CD4-positive, alpha-beta T cell treated with Interleukin-2 at 100 ng/mL for 4 hours (primary cell): ENCODE measurements at regions not wholly inside any gene's neighbourhood (a gene's known extent, or its start where the extent isn't known, plus 50 kb on each side); places are given as distances from the start of the nearest gene placed in this dataset.
"Not testable (repeated sequence)": the region's sequence is repeated elsewhere in the genome, so short reads cannot be mapped to it uniquely, and the experiment has no call there.

Experiments used
- DNase-seq: peaks from one replicate; pipeline ENCODE4 v3.0.0-alpha.2; 2020; ENCODE audit warnings: low spot score

GRCh38 chr3:68676136-68676535 lies 256.2 kb downstream of the TAFA4 start:
- no peak for DNase-seq

DNA sequence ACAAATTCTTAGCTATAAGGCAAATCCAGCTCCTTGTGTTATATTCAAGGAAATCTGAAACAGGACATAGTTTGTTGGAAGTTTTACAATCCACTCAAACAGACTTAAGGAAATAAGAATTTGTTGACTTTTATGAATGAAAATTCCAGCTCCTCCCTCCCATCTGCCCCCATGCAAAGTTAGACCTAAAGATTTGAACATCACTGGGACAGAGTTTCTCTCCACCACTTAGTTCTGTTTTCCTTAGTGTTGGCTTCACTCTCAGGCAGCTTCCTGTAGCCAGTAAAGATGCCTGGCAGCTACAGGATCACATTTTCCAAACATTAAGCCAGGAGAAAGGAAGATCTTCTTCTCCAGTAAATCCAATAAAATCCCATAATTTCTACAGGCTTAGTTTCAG lies 265.0 kb downstream of the TAFA4 start:
- DNase-seq, result no peak

- no peak for DNase-seq
Measured at GRCh38 chr3:68666429-68667136, 265.8 kb downstream of the TAFA4 start.

- no peak for DNase-seq
Measured at GRCh38 chr3:68664276-68664675, 268.1 kb downstream of the TAFA4 start.

- DNase-seq, result no peak
Measured at GRCh38 chr3:68662176-68662575, 270.2 kb downstream of the TAFA4 start.

GRCh38 chr3:68650657-68651056 lies 281.7 kb downstream of the TAFA4 start:
- not testable (repeated sequence) for DNase-seq

GRCh38 chr3:68648494-68648893 lies 283.9 kb downstream of the TAFA4 start:
- DNase-seq, result no peak

DNA sequence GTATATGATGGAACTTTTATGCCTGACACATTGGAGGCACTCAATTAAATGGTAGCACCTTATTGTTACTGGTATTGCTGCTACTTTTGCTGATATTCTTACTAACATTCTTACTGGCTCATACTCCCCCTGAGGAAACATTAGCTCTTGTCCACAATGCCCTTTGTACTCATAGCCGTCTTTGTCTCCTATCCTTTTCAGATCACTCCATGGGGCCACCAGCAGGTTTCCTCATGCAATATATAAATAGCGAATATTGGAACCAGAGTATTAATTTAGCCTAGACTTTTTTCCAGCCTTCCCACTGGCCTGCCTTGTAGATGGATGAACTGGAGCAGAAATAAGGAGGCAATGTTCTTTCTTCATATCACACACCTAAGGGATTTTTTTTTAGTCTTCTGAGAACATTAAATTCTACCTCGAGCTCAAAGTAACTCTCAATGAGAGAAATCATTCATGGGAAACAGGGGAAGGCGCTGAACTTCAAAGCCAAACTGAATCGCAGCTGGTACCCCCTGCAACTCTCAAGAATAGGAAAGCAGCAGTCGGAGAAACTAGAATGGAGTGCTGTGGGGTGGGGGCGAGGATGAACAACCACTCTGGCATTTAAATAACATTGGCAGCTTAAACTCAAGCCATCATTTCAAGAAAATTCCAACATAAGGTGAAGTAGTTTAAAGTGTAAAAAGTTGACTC lies 300.3 kb downstream of the TAFA4 start:
- DNase-seq, result no peak

GRCh38 chr3:68620211-68620610 lies 312.1 kb downstream of the TAFA4 start:
- no peak for DNase-seq

GRCh38 chr3:68614087-68614486 lies 318.3 kb downstream of the TAFA4 start:
- DNase-seq, result no peak

DNA sequence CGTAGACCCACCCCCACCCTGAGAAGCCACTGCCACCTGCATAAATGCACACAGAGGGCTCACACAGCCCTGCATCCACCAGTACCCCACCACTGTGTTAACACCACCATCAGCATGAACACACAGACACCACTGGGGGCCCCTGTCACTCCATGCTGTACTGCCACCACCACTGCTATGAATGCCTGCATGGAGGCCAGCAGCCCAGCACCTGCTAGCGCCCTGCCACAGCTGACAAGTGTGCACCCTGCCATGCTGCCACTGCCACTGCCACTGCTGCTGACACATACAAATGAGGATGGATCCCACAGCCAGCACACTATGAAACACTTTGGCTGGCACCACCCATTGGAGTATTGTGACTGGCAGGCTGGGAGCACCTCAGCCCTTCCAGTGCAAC lies 361.0 kb downstream of the TAFA4 start:
- no peak for DNase-seq

GRCh38 chr3:68560728-68561127 lies 371.6 kb downstream of the TAFA4 start:
- DNase-seq, result no peak

DNA sequence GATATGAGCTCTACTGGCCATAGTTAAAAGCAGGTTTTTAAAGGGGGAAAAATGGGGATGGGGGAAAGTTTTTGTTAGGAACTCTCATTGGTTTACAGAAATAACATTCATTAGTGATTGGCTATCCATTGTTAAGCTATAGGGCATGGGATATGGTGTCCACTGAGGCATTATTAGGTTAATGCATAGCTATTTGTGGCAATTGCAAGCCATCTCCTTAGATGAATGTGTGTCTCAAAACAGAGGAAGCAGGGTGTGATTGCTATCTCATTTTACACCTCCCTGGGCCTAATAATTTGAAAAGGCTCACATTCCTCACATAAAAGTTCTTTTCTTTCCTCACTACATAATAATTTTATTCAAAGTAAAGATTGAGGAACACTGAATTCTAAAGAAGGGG lies 396.6 kb downstream of the TAFA4 start:
- no peak for DNase-seq

- DNase-seq, result no peak
Measured at GRCh38 chr3:68523330-68523729, 409.0 kb downstream of the TAFA4 start.

DNA sequence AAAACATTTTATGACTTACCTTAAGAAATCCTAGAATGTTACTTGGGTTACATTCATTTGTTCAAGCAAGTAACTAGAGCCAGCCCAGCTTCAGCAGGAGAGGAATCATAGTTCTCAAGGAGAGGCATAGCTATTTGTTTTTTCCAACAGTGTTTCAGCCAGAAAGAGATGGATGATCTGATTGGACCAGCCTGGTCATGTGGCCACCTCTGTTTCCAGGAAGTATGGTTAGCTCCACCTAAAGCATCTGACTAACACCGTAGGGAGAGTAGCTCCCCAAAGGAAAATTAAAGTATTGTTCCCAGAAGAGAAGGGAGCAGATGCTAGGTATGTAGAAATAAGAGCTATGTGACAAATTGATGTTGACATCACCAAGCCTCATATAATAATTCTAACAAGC lies 417.1 kb downstream of the TAFA4 start:
- no peak for DNase-seq

GRCh38 chr3:68504201-68504600 lies 428.1 kb downstream of the TAFA4 start:
- DNase-seq, result no peak

DNA sequence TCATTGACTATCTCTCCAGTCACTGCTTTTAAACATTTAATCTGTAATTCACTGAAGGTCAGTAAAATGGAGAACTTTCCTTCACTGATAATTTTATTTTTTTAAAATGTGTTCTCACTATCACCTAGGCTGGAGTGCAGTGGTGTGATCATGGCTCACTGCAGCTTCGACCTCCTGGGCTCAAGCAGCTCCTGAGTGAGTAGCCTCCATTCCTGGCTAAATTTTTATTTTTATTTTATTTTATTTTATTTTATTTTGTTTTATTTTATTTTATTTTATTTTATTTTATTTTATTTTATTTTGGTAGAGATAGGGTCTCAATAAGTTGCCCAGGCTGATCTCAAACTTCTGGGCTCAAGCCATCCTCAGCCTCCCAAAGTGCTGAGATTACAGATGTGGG lies 446.5 kb downstream of the TAFA4 start:
- not testable (repeated sequence) for DNase-seq

- DNase-seq, result no peak
Measured at GRCh38 chr3:68485051-68485450, 447.3 kb downstream of the TAFA4 start.

- no peak for DNase-seq
Measured at GRCh38 chr3:68483601-68484000, 448.7 kb downstream of the TAFA4 start.

DNA sequence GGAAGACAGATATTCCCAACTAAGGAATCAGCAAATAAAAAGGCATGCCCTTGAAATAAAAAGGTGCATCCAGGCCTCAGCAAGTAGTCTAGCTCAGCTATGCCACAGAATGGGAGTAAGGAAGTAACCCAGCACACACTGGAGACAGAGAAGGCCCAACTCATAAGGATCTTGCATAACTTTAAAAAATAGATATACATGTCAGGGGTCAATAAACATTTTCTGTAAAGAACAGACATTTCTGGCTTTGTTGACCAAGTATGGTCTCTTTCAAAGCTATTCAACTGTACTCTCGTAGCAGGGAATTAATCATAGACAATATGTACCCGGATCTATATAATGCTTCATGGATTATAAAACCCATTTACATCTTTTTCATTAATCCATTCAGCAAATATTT lies 449.3 kb downstream of the TAFA4 start:
- no peak for DNase-seq

GRCh38 chr3:68482565-68482964 lies 449.8 kb downstream of the TAFA4 start:
- DNase-seq, result no peak

DNA sequence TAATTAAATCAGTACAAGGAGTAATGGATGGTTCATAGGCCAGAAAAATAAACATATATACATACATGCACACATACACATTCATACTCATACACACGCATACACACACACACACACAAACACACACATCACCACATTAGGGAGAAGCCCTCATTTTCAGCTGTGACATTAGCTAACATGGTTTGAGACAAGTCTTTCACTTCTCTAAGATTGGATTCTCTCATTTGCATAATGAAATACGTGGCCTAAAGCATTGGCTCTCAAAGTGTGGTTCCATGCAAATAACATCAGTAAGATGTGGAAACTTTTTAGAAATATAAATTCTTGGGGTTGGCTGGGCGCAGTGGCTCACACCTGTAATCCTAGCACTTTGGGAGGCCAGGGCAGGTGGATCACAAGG lies 452.6 kb downstream of the TAFA4 start:
- no peak for DNase-seq

- DNase-seq, result no peak
Measured at GRCh38 chr3:68468695-68469375, 463.5 kb downstream of the TAFA4 start.
